ENCODE measurements at regions not wholly inside any gene's neighbourhood (a gene's known extent, or its start where the extent isn't known, plus 50 kb on each side); places are given as distances from the start of the nearest gene placed in this dataset.

GRCh38 chr6:68400396-68400795, 234.7 kb upstream of the ADGRB3 start:
- TF ChIP-seq YY1 (IDR thresholded peaks at IDR 0.05; ENCODE audit: low read depth) = no peak
- TF ChIP-seq CREB1 (IDR thresholded peaks at IDR 0.05; ENCODE audit: low read depth) = no peak
- no peak for TF ChIP-seq RAD21 (IDR thresholded peaks at IDR 0.05; ENCODE audit: low read depth)
- TF ChIP-seq TAF1 (IDR thresholded peaks at IDR 0.05; ENCODE audit: low read depth) = no peak
- TF ChIP-seq NFIC (IDR thresholded peaks at IDR 0.05) = no peak
- TF ChIP-seq CEBPB (IDR thresholded peaks at IDR 0.05) = no peak
- TF ChIP-seq MAX (IDR thresholded peaks at IDR 0.05) = no peak
- TF ChIP-seq TCF12 (IDR thresholded peaks at IDR 0.05; ENCODE audit: low read depth) = no peak
